ENCODE measurements at regions not wholly inside any gene's neighbourhood (a gene's known extent, or its start where the extent isn't known, plus 50 kb on each side); places are given as distances from the start of the nearest gene placed in this dataset.
"Not testable (repeated sequence)": the region's sequence is repeated elsewhere in the genome, so short reads cannot be mapped to it uniquely, and the experiment has no call there.

GRCh38 chr10:52992567-52992966 is 220.0 kb upstream of the MBL2 start:
- DNase-seq, result no peak

- no peak for DNase-seq
Measured at GRCh38 chr10:52988923-52989322, 216.3 kb upstream of the MBL2 start.

DNA sequence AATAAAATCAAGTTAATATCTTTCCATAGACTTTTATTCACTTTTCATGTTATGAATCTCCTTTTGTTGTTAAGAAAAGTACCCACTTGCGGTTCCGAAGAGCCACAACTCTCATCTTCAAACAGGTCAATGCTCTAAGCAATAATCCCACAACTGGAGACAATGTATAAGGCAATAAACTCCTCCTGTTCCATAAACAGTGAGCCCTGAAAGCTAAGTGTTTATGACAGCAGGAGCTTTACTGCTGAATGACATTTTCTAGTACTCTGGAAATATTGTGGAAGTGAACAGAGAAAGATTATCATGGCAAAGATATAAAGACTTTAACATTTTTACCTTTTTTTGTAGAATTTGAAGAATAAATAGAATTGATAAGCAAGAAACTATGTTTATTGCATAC is 213.5 kb upstream of the MBL2 start:
- DNase-seq, result no peak

DNA sequence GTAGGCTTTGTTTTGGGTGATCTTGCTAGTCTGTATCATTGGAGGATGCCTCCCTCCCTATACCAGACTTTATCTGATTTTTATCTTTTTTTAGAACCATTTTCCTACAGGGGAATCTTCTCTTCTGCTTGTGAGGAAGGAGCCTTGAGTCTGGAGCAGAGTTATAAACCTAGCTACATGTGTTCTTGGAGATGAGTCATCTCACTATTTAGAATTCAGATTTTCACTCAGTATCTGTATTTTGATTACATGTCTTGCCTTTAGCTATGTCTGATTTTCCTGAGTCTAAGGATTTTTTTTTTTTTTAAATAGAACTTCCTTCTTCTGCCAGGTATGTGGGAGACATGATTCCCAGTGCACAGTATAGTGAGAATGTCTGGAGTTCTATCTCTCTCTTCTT is 211.6 kb upstream of the MBL2 start:
- no peak for DNase-seq

DNA sequence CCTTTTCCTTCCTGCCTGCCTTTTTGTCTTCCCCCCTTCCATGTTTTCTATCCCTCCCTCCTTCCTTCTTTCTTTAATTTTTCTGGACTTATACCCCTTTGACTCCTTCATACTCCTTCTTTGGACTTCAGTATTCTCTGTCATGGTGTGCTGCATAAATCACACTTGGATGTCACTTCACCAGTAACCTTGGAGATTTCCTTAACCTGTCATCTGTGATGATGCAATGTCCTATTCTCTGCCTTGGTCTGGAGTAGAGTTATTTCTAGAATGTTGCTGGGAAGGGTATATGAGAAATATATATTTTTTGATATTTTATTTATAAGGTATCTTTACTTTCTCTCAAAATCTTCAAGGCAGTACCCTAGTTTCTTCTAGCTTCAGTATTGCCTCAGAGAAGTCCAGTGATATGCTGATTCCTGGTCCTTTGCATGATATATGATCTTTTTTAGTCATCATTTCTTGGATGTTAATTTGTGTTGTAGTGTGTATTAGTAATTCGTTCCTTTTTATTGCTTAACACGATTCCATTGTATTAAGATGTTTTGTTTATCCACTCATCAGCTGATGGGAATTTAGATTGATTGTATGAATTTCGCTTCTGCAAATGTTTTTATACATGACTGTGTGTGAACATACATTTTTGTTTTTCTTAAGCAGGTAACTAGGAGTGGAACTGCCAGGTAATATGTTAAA is 206.9 kb upstream of the MBL2 start:
- DNase-seq, result no peak

DNA sequence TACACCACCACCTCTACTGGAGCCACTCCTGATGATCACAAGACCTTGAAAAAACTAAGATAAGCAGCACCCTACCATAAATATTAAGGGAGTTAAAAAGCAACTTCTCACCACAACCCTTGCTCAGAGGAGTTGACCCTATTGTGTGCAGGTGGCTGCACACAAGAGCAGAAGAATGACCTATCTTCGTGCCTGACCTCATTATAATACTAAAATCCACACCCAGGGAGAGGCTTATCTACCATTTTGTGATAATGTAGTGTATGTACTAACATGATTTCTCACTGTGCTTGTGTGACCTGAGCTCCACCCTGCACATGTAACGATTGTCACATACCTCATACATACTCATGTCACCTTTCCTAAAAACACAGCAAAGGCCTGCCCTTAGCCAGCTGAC is 205.0 kb upstream of the MBL2 start:
- DNase-seq, result no peak

DNA sequence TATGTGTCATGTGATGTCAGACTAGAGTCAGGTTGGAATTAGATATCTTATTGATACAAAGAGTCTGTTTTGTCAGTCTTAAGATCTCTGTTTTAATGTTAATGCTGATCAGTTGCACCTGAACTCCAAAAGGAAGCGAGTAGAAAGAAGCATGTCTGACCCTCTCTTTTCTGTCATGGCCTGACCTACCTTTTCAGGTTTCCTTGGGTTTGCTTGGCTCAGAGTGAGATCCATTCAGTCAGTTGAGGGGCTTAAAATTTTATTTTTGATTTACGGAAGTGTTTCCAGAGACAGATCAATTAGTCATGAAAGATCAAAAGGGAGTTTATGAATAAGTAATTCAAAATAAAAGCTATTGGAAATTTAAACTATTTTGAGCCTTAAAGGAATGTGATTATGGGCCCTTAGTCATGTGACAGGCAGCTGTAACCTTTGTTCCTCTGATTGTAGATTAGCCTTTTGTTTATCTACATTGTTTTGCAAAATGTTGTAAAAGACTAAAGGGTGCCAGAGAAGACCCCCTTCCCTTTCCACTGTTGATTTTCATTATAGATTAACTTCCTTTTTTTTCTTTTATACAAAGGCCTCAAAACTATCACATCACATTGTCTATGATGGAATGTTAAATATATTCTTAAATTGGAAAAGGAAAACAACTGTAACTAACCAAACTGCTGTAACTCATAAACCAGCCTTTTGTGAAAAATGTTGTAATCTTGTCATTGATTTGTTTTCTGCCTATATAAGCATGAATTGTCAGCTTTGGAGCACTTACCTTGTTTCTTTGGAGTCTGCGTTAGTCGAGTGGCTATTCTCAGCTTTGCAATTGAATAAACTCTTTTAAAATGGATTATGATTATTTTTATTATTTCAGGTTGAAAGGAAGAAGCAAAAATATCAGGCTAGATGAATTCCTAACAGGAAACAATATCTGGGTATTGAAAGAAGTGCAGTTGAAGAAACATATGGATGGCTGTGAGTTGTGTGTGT is 195.5 kb upstream of the MBL2 start:
- DNase-seq, result no peak

DNA sequence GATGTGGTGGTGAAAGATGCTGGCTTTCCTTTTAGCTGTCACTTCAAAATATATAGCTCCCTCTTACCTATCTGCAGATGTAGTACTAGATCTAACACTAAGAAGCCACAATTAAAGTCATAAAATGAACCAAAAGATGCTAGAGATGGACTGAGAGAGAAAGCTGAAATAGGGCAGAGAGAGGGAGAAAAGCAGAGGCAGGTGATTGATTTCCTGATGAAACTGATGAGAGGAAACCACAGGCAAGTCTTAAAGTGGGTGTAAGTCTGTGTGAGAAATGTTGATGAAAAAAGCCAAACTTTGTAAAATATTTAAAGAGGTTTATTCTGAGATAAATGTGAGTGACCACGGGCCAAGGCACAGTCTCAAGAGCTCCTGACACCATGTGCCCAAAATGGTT is 194.3 kb upstream of the MBL2 start:
- DNase-seq, result no peak

- DNase-seq, result no peak
Measured at GRCh38 chr10:52965938-52966401, 193.4 kb upstream of the MBL2 start.

DNA sequence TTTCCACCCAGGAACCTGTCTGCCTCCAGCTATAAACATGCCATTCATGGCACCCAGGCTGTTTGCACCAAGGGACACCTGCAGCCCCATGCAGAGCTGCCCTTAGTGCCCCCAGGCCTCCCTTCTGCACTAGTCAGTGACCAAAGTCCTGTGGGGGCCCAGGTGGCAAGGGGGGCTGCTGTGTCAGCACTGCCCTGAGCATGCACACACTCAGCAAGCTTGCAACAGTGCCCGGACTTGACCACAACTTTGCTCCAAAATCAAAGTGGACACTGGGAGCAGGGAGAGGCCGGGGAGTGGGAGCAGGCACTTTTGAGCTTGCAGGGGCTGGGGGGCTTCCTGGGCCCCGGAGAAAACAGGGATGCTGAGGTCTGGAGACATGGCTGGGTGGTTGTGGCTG is 192.9 kb upstream of the MBL2 start:
- DNase-seq, result no peak

GRCh38 chr10:52961323-52961722 is 188.7 kb upstream of the MBL2 start:
- no peak for DNase-seq

- no peak for DNase-seq
Measured at GRCh38 chr10:52959810-52960209, 187.2 kb upstream of the MBL2 start.

DNA sequence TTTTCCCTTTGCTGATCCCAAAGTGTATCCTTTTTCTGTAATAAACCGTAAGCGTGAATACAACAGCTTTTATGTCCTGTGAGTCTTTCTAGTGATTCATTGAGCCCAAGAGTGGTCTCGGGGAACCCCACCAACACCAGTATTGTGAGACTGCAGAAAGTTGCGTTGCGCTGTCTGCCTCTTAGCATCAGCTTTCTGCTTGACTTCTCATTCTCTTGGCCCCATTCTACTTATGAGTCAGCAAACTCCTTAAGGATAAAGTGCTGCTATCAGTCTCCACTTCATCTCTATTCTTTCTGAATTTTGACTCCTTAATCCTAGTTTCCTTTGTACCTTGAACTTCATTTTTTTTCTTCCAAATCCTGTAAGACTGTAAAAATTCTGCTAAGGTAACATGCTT is 184.3 kb upstream of the MBL2 start:
- DNase-seq, result no peak

GRCh38 chr10:52956461-52956860 is 183.9 kb upstream of the MBL2 start:
- no peak for DNase-seq

DNA sequence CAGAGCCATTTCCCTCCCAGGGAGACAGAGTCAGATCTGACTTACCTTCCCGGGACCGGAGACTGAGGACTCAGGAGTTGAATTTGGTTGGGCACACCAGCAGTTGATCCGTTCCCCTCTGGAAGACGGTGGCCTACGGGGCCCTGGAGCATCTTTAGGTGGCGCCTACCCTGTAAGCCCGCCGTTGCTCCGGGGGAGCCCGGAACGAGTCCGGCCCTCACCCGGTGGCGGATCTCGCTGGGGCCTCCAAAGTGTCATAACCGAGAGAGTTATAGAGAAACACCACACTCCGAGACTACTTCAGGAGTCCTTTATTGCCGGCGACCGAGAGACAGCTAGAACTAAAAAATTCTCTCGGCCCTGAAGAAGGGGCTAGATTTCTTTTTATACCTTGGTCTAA is 182.8 kb upstream of the MBL2 start:
- DNase-seq, result no peak

DNA sequence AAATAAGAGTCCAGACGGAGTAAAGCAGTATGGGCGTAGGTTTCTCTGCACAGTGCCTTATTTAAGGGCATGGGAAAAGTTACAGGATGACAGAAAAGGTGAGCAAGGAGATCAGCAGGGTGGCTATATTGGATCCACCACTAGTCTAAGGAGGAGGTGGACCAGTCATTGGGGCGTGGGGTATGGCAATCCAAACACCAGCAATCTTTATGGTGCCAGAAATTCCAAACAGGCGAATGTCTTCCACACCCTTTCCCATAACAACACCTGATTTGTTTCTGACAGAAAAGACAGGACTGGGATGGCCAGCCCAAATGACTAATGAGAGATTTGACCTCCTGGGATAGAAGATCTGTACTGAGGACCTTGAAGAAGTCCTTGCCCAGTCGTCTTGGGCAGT is 181.8 kb upstream of the MBL2 start:
- DNase-seq, result no peak

GRCh38 chr10:52952391-52953055 is 179.9 kb upstream of the MBL2 start:
- DNase-seq, result no peak

DNA sequence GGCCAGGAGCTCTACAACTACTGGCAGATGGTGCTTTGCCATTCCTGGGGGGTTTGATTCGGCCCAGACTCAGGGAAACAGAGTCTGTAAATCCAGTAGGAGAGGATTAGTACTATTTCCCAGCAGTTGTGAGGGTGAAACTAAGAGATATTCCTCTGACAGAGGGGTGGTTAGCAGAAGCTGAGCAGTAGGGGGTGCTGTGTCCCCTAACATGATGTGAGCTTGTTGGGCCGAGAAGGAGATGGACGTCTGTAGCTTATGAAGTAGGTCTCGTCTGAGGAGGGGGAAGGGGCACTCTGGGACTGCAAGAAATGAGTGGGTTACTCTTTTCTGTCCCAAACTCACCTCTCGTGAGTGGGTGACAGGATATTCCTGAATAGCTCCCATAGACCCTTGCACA is 179.2 kb upstream of the MBL2 start:
- no peak for DNase-seq

- no peak for DNase-seq
Measured at GRCh38 chr10:52950578-52950977, 178.0 kb upstream of the MBL2 start.

- no peak for DNase-seq
Measured at GRCh38 chr10:52949899-52950298, 177.3 kb upstream of the MBL2 start.

GRCh38 chr10:52946486-52946885 is 173.9 kb upstream of the MBL2 start:
- no peak for DNase-seq

DNA sequence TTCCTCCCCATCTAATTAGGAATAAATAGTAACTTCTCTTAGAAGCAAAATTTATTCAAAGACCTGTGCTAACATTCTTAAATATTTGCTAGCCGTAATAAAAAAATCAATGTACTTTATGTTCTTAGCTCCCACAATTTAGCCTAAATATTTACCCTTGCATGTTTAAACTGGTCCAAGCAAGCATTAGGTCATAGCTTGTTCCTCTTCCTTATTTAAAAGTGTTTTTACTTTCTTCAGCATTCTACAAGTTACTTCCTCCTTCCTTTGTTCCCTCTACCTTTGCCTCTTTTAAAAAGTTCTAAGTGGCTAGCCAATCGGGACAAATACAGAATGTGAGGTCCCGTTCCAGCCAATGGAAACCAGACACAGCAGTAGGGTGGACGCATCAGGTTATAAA is 172.9 kb upstream of the MBL2 start:
- DNase-seq, result not testable (repeated sequence)

- DNase-seq, result no peak
Measured at GRCh38 chr10:52940921-52941320, 168.3 kb upstream of the MBL2 start.

DNA sequence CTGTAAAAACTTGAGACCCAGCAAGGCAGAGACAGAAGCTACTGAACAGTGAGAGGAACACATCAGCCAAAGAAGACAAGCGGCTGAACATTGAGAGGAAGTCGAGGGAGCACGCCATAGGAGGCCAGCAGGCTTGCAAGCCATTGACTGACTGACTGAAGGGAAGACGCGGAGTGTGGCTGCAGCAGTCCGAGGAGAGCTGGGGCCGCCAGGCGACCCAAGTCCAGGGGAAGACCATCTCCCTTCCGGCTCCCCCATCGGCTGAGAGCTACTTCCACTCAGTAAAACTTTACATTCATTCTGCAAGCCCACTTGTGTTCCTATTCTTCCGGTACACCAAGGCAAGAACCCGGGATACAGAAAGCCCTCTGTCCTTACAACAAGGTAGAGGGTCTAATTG is 167.3 kb upstream of the MBL2 start:
- no peak for DNase-seq

Data from NCI-H1092 treated with DMSO at 0.1 percent for 48 hours (cell line).